ENCODE measurements at regions not wholly inside any gene's neighbourhood (a gene's known extent, or its start where the extent isn't known, plus 50 kb on each side); places are given as distances from the start of the nearest gene placed in this dataset.

DNA sequence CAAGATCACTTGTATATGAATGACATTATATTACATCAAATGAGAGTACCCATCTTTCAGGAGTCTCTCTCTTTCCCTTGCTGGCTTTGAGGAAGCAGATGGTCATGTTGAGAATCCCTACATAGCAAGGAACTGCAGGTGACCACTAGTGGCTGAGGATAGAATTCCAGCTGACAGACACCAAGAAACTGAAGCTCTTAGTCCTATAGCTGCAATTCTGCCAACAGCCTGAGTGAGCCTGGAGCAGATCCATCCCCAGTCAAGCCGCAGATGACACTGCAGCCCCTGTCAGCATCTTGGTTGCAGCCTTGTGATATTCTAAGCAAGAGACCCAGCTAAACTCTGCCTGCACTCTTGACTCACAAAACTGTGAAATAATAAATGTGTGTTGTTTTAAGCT is 531.5 kb downstream of the CSNK1G3 start:
- Histone ChIP-seq H3K4me1 (no peaks in the 10 kb centered on the region), H3K4me3 (no peak overlapping the region), H3K9me3 (no peaks in the 10 kb centered on the region), H3K27ac (no peak overlapping the region), H3K36me3 (no peaks in the 10 kb centered on the region), H3K27me3 (no peaks in the 10 kb centered on the region)
- in situ Hi-C loops (cut with MboI; ENCODE audit: low sequenced_read_pairs in 4 of 4) (no loop called here), intact Hi-C loops (cut with DNase I; ENCODE audit: low total_unique reads) (no loop called here)
- TF ChIP-seq, protein P1, sequence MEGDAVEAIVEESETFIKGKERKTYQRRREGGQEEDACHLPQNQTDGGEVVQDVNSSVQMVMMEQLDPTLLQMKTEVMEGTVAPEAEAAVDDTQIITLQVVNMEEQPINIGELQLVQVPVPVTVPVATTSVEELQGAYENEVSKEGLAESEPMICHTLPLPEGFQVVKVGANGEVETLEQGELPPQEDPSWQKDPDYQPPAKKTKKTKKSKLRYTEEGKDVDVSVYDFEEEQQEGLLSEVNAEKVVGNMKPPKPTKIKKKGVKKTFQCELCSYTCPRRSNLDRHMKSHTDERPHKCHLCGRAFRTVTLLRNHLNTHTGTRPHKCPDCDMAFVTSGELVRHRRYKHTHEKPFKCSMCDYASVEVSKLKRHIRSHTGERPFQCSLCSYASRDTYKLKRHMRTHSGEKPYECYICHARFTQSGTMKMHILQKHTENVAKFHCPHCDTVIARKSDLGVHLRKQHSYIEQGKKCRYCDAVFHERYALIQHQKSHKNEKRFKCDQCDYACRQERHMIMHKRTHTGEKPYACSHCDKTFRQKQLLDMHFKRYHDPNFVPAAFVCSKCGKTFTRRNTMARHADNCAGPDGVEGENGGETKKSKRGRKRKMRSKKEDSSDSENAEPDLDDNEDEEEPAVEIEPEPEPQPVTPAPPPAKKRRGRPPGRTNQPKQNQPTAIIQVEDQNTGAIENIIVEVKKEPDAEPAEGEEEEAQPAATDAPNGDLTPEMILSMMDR (IDR thresholded peaks at IDR 0.05 in 4 of 5, conservative IDR thresholded peaks at IDR 0.05 in 1 of 5) = no peak
- no peak for TF ChIP-seq POLR2A (IDR thresholded peaks at IDR 0.05)
- ATAC-seq (no peak), DNase-seq (no peak)

DNA sequence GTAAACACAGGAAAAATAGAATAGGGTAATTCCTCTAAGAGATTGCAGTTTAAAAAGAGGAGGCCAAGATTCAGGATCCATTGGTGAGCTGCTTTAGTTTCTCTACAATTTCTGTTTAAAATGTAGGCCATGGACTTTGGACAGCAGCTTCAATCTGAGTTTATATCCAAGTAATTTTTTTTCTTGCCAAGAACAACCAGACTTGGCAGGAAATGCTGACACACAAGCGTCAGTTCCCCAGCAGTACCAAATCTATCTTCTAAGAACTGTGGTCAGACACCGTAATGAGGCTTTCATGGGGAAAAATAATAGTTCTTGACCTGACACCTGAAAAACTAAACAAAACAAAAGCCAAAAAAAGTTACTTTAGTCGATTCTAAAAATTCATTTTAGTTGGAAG is 528.8 kb downstream of the CSNK1G3 start:
- intact Hi-C loops (cut with DNase I; ENCODE audit: low total_unique reads) = no loop called here

DNA sequence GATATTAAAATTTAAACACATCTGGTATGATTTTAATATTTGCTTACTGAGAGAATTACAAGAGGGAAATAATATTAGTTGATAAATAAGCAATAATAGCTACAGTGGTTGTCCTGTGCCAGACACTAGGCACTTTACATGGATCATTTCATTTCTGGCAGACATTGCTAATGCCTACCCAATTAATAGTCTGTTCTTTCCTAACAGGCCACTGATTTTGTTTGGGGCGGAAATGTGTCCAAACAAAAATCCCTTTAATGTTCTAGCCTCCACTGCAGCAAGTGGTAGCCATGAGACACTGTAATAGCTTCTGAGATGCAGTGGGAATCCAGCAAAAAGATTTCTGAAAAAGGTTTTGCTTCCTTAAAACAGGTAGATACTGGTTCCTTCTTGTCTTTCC is 527.4 kb downstream of the CSNK1G3 start:
- intact Hi-C loops (cut with DNase I; ENCODE audit: low total_unique reads) = no loop called here
- H3K4me1 ChIP-seq = no peaks in the 10 kb centered on the region
- in situ Hi-C loops (cut with MboI; ENCODE audit: low sequenced_read_pairs in 4 of 4) = no loop called here
- H3K36me3 ChIP-seq = no peaks in the 10 kb centered on the region
- no peaks in the 10 kb centered on the region for H3K9me3 ChIP-seq
- no peak overlapping the region for H3K4me3 ChIP-seq
- H3K27me3 ChIP-seq = no peaks in the 10 kb centered on the region
- no peak for ATAC-seq
- no peak overlapping the region for H3K27ac ChIP-seq
- DNase-seq = no peak
- TF ChIP-seq, protein P1 (IDR thresholded peaks at IDR 0.05 in 4 of 5, conservative IDR thresholded peaks at IDR 0.05 in 1 of 5) = no peak
- TF ChIP-seq POLR2A (IDR thresholded peaks at IDR 0.05) = no peak

More for the DNA sequence above, 528.8 kb downstream of the CSNK1G3 start:
- in situ Hi-C loops (cut with MboI; ENCODE audit: low sequenced_read_pairs in 4 of 4) = no loop called here
- Histone ChIP-seq H3K4me1 (no peaks in the 10 kb centered on the region), H3K27me3 (no peaks in the 10 kb centered on the region), H3K9me3 (no peaks in the 10 kb centered on the region), H3K27ac (no peak overlapping the region), H3K36me3 (no peaks in the 10 kb centered on the region), H3K4me3 (no peak overlapping the region)
- TF ChIP-seq POLR2A (IDR thresholded peaks at IDR 0.05) = no peak
- TF ChIP-seq, protein P1 (IDR thresholded peaks at IDR 0.05 in 4 of 5, conservative IDR thresholded peaks at IDR 0.05 in 1 of 5) = no peak
- ATAC-seq (no peak), DNase-seq (no peak)

DNA sequence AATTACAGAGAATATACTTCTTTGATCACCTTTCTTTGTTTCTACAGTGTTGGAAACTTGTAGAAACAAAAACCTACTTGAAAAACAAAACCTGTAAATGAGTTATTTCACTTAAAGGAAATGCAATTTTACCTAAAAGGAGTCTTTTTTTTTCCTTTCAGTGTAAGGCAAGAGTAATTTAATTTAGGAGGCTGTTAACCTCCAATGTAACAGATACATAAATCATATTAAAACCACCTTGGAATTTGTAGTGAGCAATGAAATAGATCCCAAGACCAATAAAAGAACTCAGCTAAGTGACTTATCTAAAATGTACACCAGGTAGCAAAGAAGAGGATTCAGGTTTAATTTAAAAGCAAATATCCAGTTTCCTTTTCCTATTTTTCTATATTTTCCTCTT is 524.8 kb downstream of the CSNK1G3 start:
- no peaks in the 10 kb centered on the region for H3K27me3 ChIP-seq
- no peak for DNase-seq
- H3K4me1 ChIP-seq = no peaks in the 10 kb centered on the region
- TF ChIP-seq, protein P1 (IDR thresholded peaks at IDR 0.05 in 4 of 5, conservative IDR thresholded peaks at IDR 0.05 in 1 of 5) = no peak
- TF ChIP-seq POLR2A (IDR thresholded peaks at IDR 0.05) = no peak
- no peak for ATAC-seq
- no peaks in the 10 kb centered on the region for H3K36me3 ChIP-seq
- no peak overlapping the region for H3K27ac ChIP-seq
- in situ Hi-C loops (cut with MboI; ENCODE audit: low sequenced_read_pairs in 4 of 4) (no loop called here), intact Hi-C loops (cut with DNase I; ENCODE audit: low total_unique reads) (no loop called here)
- H3K9me3 ChIP-seq = no peaks in the 10 kb centered on the region
- no peak overlapping the region for H3K4me3 ChIP-seq

DNA sequence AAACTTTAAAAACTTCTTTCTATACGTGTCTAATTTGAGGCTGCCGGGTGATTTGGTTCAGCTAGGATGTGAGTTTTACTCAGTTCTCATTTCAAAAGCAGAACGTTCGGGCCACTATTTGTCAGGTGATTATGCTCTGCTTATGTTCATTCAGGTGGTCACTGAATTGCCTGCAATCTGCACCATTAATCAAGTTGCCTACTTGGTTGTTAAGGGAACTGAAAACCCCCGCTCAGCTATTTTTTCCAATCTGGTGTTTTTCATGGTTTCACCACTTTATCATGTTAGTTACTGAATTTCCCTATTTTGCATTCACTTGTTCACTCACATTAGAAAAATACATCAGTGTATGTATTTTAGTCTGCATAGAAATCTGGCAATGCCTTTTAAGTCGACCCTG is 523.0 kb downstream of the CSNK1G3 start:
- no peak for TF ChIP-seq POLR2A (IDR thresholded peaks at IDR 0.05)
- TF ChIP-seq, protein P1 (IDR thresholded peaks at IDR 0.05 in 4 of 5, conservative IDR thresholded peaks at IDR 0.05 in 1 of 5) = no peak
- no peak overlapping the region for H3K4me3 ChIP-seq
- intact Hi-C loops (cut with DNase I; ENCODE audit: low total_unique reads) = no loop called here
- in situ Hi-C loops (cut with MboI; ENCODE audit: low sequenced_read_pairs in 4 of 4) = no loop called here
- H3K27me3 ChIP-seq = no peaks in the 10 kb centered on the region
- no peak for ATAC-seq
- no peak overlapping the region for H3K27ac ChIP-seq
- H3K36me3 ChIP-seq = no peaks in the 10 kb centered on the region
- no peaks in the 10 kb centered on the region for H3K9me3 ChIP-seq
- DNase-seq = no peak
- H3K4me1 ChIP-seq = no peaks in the 10 kb centered on the region

All from gastrocnemius medialis (tissue), 4 donors.